22Rv1 (cell line): ENCODE measurements at regions not wholly inside any gene's neighbourhood (a gene's known extent, or its start where the extent isn't known, plus 50 kb on each side); places are given as distances from the start of the nearest gene placed in this dataset.
"Not testable (repeated sequence)": the region's sequence is repeated elsewhere in the genome, so short reads cannot be mapped to it uniquely, and the experiment has no call there.

ENCODE experiments used
- H3K27ac ChIP-seq: fragments of 450-650 bp; 2 replicates; pipeline ENCODE4 v1.5.1; 2017
- CTCF ChIP-seq: fragments of 450-650 bp; IDR thresholded peaks from 2 replicates; pipeline ENCODE4 v1.5.1; 2017; ENCODE audit warnings: mild to moderate bottlenecking
- ZFX ChIP-seq: fragments of 450-650 bp; IDR thresholded peaks from 2 replicates; pipeline ENCODE4 v1.6.1; 2017; ENCODE audit warnings: antibody characterized with exemption, borderline replicate concordance

DNA sequence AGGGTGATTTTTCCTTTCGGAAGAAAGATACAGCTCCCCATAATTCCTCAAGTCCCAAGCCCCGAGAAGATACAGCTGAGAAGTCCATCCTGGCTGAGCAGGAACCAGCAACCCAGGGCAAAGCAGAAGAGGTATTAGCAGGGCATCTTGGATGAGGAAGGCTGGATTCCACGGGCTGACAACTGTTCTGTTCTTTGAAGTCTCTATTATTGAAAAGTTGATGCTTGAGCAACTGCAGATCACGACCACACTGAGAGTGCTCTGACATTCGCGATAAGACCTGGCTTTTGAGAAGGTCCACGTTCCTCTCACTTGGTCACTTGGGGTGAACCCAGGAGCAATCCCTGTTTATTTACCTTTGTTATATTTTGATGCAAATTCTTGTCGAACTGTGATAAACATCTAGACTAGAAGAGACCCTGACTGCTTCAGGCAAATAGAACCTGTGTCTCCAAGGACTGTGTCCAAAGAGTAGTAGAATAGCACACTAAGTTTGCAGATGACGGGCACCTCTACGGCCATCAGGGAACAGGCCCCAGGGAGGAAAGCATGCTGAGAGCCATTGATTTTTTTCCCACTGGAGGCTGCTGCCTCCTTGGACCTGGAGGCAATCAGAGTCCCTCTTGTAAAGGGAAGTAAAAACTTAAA lies 133.1 kb downstream of the ARL4C start:
- no peak overlapping the region for H3K27ac ChIP-seq
- TF ChIP-seq ZFX, result no peak
- TF ChIP-seq CTCF, result no peak

- no peak overlapping the region for H3K27ac ChIP-seq
- TF ChIP-seq ZFX (no peak), CTCF (no peak)
Measured at GRCh38 chr2:234363011-234363487, 133.8 kb downstream of the ARL4C start.

GRCh38 chr2:234360313-234360975 lies 136.4 kb downstream of the ARL4C start:
- H3K27ac ChIP-seq, result not testable (repeated sequence)

DNA sequence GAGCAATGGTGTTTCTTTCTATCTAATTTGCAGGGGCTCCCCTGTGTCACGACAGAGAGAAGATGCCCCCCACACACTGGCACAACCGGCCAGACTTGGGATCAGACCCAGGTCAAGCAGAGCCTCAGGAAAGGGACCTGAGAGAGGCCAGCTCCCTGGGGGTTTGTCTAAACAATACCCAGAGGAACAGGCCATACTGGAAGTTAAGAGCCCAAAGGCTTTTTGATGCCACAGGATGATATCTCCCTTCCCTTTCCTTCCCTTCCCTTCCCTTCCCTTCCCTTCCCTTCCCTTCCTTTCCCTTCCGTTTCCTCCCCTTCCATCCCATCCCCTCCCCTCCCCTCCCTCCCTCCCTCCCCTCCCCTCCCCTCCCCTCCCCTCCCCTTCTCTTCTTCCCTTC lies 139.2 kb downstream of the ARL4C start:
- TF ChIP-seq CTCF (no peak), ZFX (no peak)
- H3K27ac ChIP-seq, result no peak overlapping the region

- TF ChIP-seq ZFX (no peak), CTCF (no peak)
- no peak overlapping the region for H3K27ac ChIP-seq
Measured at GRCh38 chr2:234355808-234356365, 141.0 kb downstream of the ARL4C start.

GRCh38 chr2:234355021-234355720 lies 141.7 kb downstream of the ARL4C start:
- no peak overlapping the region for H3K27ac ChIP-seq
- TF ChIP-seq ZFX, result no peak
- no peak for TF ChIP-seq CTCF

- no peak overlapping the region for H3K27ac ChIP-seq
- TF ChIP-seq ZFX (no peak), CTCF (no peak)
Measured at GRCh38 chr2:234352270-234352669, 144.6 kb downstream of the ARL4C start.

GRCh38 chr2:234351866-234352265 lies 145.0 kb downstream of the ARL4C start:
- not testable (repeated sequence) for H3K27ac ChIP-seq
